ENCODE measurements at regions not wholly inside any gene's neighbourhood (a gene's known extent, or its start where the extent isn't known, plus 50 kb on each side); places are given as distances from the start of the nearest gene placed in this dataset.

- TF ChIP-seq CTCF (IDR thresholded peaks at IDR 0.05 in 2 of 3, conservative IDR thresholded peaks at IDR 0.05 in 1 of 3; ENCODE audit: borderline replicate concordance in 1 of 3, insufficient read depth in 1 of 3, low read depth in 2 of 3, low read length in 2 of 3): no peak
- TF ChIP-seq TCF7L2 (IDR thresholded peaks at IDR 0.05; ENCODE audit: borderline replicate concordance, extremely low read depth, insufficient read depth, insufficient read length): no peak
- no peak for TF ChIP-seq MAX (IDR thresholded peaks at IDR 0.05)
- no peak for TF ChIP-seq SIN3A (IDR thresholded peaks at IDR 0.05; ENCODE audit: low read depth)
- TF ChIP-seq ZFX (IDR thresholded peaks at IDR 0.05): no peak
- no peak for TF ChIP-seq REST (IDR thresholded peaks at IDR 0.05; ENCODE audit: low read depth)
Measured at GRCh38 chr10:10727812-10728211, 289.9 kb upstream of the CELF2 start (continued).

- peaks cover 7 to 13% of the 10 kb centered on the region in 2 experiments; a peak in 2 of 4 replicates for H3K9me3 ChIP-seq (ENCODE audit: control insufficient read depth in 1 of 2, insufficient read depth in 1 of 2, low read depth in 1 of 2, low read length in 2 of 2)
- H3K4me2 ChIP-seq (ENCODE audit: low read length): no peak overlapping the region
- ChIA-PET CTCF (no interaction called here), RAD21 (ENCODE audit: low non-redundant PET in 1 of 2, low total read pairs in 2 of 2, uncharacterized antibody in 2 of 2, unreplicated experiment in 2 of 2) (no interaction called here), POLR2A (no interaction called here)
- no peaks in the 10 kb centered on the region for H3K9me2 ChIP-seq (ENCODE audit: insufficient read depth)
- BruUV-seq (replicated peaks): no TSS peak
- no peak overlapping the region for H3K9ac ChIP-seq (ENCODE audit: low read length)
- no peak overlapping the region for H3K27ac ChIP-seq (ENCODE audit: low read depth, low read length)
- TF ChIP-seq EZH2phosphoT487 (IDR thresholded peaks at IDR 0.05; ENCODE audit: borderline replicate concordance): no peak
- DNase-seq (ENCODE audit: low read depth, low spot score) (no peak), ATAC-seq (no peak)
- no peak overlapping the region for H2AFZ ChIP-seq (ENCODE audit: low read depth, low read length, poor library complexity, severe bottlenecking)
- no peaks in the 10 kb centered on the region for H3K79me2 ChIP-seq (ENCODE audit: insufficient read depth, low read length)
- H4K20me1 ChIP-seq (ENCODE audit: insufficient read depth): no peaks in the 10 kb centered on the region
- intact Hi-C loops (cut with micrococcal nuclease): no loop called here
- no peaks in the 10 kb centered on the region for H3K27me3 ChIP-seq (ENCODE audit: insufficient read depth, low read length)
- H3K4me1 ChIP-seq (ENCODE audit: control insufficient read depth in 1 of 2, insufficient read depth in 2 of 2, low read length in 2 of 2): no peaks in the 10 kb centered on the region
- H3K4me3 ChIP-seq (replicated peaks in 1 of 2; ENCODE audit: low read depth in 1 of 2, low read length in 2 of 2): no peak overlapping the region
- H3K36me3 ChIP-seq (ENCODE audit: control insufficient read depth in 1 of 2, insufficient read depth in 2 of 2, low read length in 2 of 2): no peaks in the 10 kb centered on the region
Measured at GRCh38 chr10:10730471-10731043, 287.1 kb upstream of the CELF2 start.

Data from HCT116 (cell line).